Upper lobe of left lung (tissue), 6 donors: ENCODE measurements at regions not wholly inside any gene's neighbourhood (a gene's known extent, or its start where the extent isn't known, plus 50 kb on each side); places are given as distances from the start of the nearest gene placed in this dataset.

Experiments
- ATAC-seq, 2 donors: fragments of 200-7000 bp; cut with Tn5 transposase; one replicate each; pipeline ENCODE4 v1.9.1; 2022; ENCODE audit warnings: mild to moderate bottlenecking in 2 of 2, moderate library complexity in 2 of 2; ENCODE audit not compliant: low FRiP score in 2 of 2
- DNase-seq, 2 donors: peaks; one replicate each; pipeline ENCODE4 v3.0.0-alpha.2; 2019 to 2020
- H3K27ac ChIP-seq, 4 donors: fragments of 200-600 bp; sonication (generic); one replicate each; pipeline ENCODE4 v1.5.1; 2016 to 2019
- H3K27me3 ChIP-seq, 4 donors: fragments of 200-600 bp; sonication (generic); one replicate each; pipeline ENCODE4 v1.5.1; 2017 to 2019
- H3K36me3 ChIP-seq, 4 donors: fragments of 200-600 bp; sonication (generic); one replicate each; pipeline ENCODE4 v1.5.1; 2016 to 2019
- H3K4me1 ChIP-seq, 4 donors: fragments of 200-600 bp; sonication (generic); one replicate each; pipeline ENCODE4 v1.5.1; 2018 to 2019
- H3K4me3 ChIP-seq, 4 donors: fragments of 200-600 bp; sonication (generic); one replicate each; pipeline ENCODE4 v1.5.1; 2017 to 2019; ENCODE audit warnings: mild to moderate bottlenecking in 2 of 4, moderate library complexity in 1 of 4
- H3K9me3 ChIP-seq, 4 donors: fragments of 200-600 bp; sonication (generic); one replicate each; pipeline ENCODE4 v1.5.1; 2018 to 2019
- EP300 ChIP-seq, 4 donors: sonication (generic); formaldehyde crosslinking; IDR thresholded peaks; one replicate each; pipeline ENCODE4 v1.5.1; 2017; ENCODE audit warnings: antibody characterized with exemption in 4 of 4, control low read depth in 2 of 4
- POLR2A ChIP-seq, 4 donors: fragments of 450-650 bp; IDR thresholded peaks; one replicate each; pipeline ENCODE4 v1.5.1; 2016 to 2017; ENCODE audit warnings: antibody characterized with exemption in 4 of 4, mild to moderate bottlenecking in 2 of 4
- POLR2AphosphoS5 ChIP-seq, 2 donors: sonication (generic); formaldehyde crosslinking; IDR thresholded peaks; one replicate each; pipeline ENCODE4 v1.5.1; 2017; ENCODE audit warnings: antibody characterized with exemption in 2 of 2
- WGBS, 2 donors: methylation state at CpG; one replicate each; pipeline ENCODE4 v1.1.5; 2017 to 2018; 5-methylcytosine and 5-hydroxymethylcytosine counted together
- TF ChIP-seq, protein P1 (sequence below), 6 experiments: fragments of 450-650 bp in 4 of 6; fragments of 200-600 bp in 2 of 6; sonication (generic) in 2 of 6; IDR thresholded peaks; one replicate each; pipeline ENCODE4 v1.5.1; 2016 to 2019; ENCODE audit warnings: antibody characterized with exemption in 6 of 6
- donor health status: DM: no; HTN: no; CAD: no; lungs with moderate emphysema.
- donor health status: DM: no; HTN: yes; CAD: no; lungs with severe emphysema.

DNA sequence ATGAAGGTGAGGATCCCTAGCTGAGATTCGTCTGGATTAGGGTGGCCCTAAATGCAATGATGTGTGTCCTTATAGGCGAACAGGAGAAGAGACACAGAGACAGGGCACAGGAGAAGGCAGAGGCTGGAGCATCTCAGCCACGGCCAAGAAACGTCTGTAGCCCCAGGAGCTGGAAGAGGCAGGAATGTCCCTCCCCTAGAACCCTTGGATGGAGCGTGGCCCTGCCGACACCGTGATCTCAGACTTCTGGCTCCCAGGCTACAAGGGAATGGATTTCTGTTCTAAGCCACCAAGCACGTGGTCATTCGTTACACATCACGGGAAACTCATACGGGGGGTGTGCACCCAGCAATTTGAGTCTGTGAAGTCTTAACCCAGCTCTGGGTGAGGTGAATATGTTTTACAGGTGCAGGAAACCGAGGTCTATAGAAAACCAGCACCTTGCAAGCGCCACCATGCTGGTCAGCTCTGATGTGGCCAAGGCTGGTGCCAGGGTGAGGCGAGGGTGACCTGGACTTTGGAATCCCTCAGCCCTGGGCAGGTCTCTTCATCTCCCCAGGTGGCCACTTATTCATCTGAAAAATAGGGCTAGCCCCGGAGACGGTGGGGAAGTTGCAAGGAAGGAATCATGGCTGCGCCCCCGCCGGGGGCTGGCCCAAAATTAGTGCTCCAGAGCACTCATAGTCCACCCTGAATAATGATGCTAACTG, 89.5 kb upstream of the FGF3 start:
- ATAC-seq: no peak
- no peaks in the 10 kb centered on the region for H3K36me3 ChIP-seq
- no peaks in the 10 kb centered on the region for H3K9me3 ChIP-seq
- H3K27ac ChIP-seq: no peak overlapping the region
- no peak overlapping the region for H3K4me3 ChIP-seq
- no peaks in the 10 kb centered on the region for H3K4me1 ChIP-seq
- peaks cover 0 to 11% (median 0%) of the 10 kb centered on the region in 4 donors for H3K27me3 ChIP-seq
- DNase-seq: no peak
- TF ChIP-seq POLR2A (IDR thresholded peaks at IDR 0.05): no peak
- TF ChIP-seq POLR2AphosphoS5 (IDR thresholded peaks at IDR 0.05): no peak
- no peak for TF ChIP-seq EP300 (IDR thresholded peaks at IDR 0.05)
- TF ChIP-seq, protein P1, sequence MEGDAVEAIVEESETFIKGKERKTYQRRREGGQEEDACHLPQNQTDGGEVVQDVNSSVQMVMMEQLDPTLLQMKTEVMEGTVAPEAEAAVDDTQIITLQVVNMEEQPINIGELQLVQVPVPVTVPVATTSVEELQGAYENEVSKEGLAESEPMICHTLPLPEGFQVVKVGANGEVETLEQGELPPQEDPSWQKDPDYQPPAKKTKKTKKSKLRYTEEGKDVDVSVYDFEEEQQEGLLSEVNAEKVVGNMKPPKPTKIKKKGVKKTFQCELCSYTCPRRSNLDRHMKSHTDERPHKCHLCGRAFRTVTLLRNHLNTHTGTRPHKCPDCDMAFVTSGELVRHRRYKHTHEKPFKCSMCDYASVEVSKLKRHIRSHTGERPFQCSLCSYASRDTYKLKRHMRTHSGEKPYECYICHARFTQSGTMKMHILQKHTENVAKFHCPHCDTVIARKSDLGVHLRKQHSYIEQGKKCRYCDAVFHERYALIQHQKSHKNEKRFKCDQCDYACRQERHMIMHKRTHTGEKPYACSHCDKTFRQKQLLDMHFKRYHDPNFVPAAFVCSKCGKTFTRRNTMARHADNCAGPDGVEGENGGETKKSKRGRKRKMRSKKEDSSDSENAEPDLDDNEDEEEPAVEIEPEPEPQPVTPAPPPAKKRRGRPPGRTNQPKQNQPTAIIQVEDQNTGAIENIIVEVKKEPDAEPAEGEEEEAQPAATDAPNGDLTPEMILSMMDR (IDR thresholded peaks at IDR 0.05): no peak
- 70 to 74% methylated on average over 9 to 19 of the region's 19 CpGs for WGBS, 2 donors

DNA sequence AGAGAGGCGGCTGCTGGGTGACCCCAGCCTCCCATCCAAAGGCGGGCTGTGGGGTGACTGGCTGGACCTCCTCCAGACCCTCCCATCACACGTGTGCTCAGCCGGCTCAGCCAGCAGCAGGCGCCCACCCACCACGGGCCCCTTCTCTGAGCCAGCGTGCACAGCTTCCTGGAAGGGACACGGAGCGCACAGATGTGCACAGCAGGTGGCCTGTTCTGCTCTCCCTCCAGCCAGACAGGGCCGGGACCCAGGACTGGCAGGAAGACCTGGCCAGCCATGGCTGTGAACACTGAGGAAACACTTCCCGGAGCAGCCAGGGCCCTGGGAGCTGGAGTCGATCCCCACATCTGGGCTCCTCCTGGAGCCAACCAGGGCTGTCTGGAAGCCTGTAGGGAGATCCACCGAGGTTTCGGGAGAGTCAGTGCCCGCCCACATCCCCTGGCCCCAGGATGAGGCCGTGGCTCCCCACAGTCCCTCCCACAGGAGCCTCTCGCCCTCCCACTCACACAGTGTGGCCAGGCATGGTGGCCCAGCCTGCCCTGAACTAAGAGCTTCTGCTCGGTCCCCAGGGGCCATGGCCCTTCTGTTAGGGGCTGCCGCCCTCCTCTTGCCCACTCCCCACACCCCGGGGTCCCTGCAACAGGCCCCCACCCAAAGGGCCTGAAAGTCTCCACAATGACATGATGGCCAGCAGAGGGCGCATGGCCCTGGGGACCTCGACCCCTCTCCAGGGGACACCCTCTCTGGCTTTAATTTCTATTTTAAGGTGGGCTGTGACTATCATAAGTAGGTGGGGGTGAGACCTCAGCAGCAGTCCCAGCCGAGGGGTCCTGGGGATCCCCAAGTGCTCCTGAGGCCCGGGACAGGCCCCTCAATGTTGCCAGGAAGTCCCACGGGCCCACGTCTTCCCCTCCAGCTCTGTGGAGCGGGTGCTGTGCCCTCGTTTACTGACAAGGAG, 90.6 kb upstream of the FGF3 start:
- peak in 1 of 2 donors; percentile 56 for DNase-seq
- H3K9me3 ChIP-seq: no peaks in the 10 kb centered on the region
- ATAC-seq: peak in 1 of 2 donors; percentile 3
- TF ChIP-seq, protein P1 (IDR thresholded peaks at IDR 0.05): peak in 5 of 6 experiments; percentile 25 to 39 (median 36)
- TF ChIP-seq EP300 (IDR thresholded peaks at IDR 0.05): no peak
- no peak for TF ChIP-seq POLR2AphosphoS5 (IDR thresholded peaks at IDR 0.05)
- no peaks in the 10 kb centered on the region for H3K36me3 ChIP-seq
- peaks cover 0 to 11% (median 0%) of the 10 kb centered on the region in 4 donors for H3K27me3 ChIP-seq
- 45 to 46% methylated on average over 4 to 28 of the region's 28 CpGs for WGBS, 2 donors
- H3K4me1 ChIP-seq: peaks cover 0 to 3% (median under 1%) of the 10 kb centered on the region in 4 donors
- no peak overlapping the region for H3K27ac ChIP-seq
- no peak overlapping the region for H3K4me3 ChIP-seq

DNA sequence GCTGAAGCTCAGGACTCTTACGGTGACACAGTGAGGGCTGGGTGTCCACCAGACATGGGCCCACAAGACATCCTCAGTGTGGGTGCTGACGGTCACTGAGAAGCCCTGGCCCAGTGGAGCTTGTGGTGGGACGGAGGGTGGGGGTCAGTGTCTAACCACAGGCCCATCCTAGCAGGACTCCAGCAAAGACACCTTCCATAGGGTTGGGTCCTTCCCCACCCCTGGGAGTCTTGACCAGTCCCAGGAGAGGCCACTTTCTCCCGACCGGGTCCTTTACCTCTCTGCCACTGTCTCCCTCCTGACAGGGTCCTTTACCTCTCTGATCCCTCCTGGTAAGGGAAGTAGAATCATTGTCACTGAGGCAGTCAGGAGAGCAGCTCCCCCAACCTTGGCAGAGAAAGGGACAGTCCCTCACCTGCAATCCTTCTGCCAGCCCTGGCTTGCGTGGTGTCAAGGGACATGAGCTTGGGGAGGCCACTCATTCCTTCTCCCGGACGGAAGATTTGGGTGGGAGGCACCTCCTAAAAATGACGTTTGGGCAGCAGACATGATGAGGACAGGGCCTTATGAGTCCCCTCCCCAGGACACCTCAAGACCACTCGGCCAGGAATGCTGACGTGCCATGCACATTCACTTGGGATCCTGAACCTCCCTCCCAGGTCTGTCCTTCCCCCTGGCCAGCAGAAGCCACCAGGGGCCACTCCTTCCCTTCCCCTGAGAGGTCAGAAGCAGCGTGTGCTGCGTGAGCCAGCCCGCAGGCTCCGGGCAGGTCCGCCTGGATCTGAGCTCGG, 91.5 kb upstream of the FGF3 start:
- Histone ChIP-seq H3K27me3 (peaks cover 0 to 11% (median 0%) of the 10 kb centered on the region in 4 donors), H3K9me3 (no peaks in the 10 kb centered on the region), H3K36me3 (no peaks in the 10 kb centered on the region), H3K27ac (no peak overlapping the region), H3K4me3 (no peak overlapping the region), H3K4me1 (peaks cover 0 to 12% (median 9%) of the 10 kb centered on the region in 4 donors)
- 65 to 88% methylated on average over 8 to 16 of the region's 17 CpGs for WGBS, 2 donors
- no peak for ATAC-seq
- DNase-seq: no peak
- TF ChIP-seq POLR2AphosphoS5 (IDR thresholded peaks at IDR 0.05) (no peak), POLR2A (IDR thresholded peaks at IDR 0.05) (no peak)

DNA sequence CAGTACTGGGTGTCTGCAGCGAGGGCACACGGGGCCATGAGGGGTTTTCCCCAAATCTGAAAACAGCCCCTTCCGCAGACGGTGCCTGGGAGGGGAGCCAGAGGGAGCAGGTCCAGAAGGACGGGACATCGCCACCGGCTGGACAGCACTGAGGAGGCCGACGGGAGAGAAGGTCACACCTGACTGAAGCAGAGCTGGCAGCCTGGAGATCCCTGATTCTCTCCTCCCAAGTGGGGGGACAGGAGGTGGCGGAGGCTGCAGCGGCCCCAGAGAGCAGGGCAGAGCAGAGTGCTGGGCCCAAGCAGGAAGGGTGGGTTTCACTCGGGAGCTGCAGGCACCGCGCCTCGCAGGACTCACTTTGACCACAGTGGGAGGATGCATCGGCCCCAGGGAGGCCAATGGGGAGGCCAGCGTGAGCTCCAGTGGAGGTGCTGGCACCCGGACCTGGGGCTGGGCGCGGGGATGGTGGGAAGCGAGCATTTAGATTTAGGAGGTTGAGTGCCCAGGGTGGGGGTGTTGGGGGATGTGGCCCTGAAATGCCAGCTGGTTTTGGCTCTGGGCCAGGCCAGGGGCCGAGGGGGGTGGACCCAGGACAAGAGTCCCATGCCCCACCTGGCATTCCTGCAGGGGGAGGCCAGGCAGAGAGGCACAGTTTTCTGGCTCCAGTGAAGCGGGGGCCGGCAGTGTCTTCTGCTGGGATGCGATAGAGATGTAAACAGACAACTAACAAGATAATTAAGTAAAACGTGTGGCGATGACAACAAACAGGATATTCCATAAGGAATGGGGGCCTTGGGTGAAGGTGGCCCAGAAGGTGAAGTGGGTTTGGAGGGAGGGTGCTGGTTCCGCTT, 92.3 kb upstream of the FGF3 start:
- no peak for TF ChIP-seq POLR2AphosphoS5 (IDR thresholded peaks at IDR 0.05)
- no peak for TF ChIP-seq POLR2A (IDR thresholded peaks at IDR 0.05)
- TF ChIP-seq, protein P1 (IDR thresholded peaks at IDR 0.05): no peak
- TF ChIP-seq EP300 (IDR thresholded peaks at IDR 0.05): no peak
- WGBS, 2 donors: 73 to 80% methylated on average over 12 to 28 of the region's 28 CpGs
- no peaks in the 10 kb centered on the region for H3K36me3 ChIP-seq
- ATAC-seq (no peak), DNase-seq (peak in 1 of 2 donors; percentile 68)
- H3K4me1 ChIP-seq: peaks cover 0 to 17% (median 11%) of the 10 kb centered on the region in 4 donors
- H3K9me3 ChIP-seq: no peaks in the 10 kb centered on the region
- no peak overlapping the region for H3K27ac ChIP-seq
- H3K27me3 ChIP-seq: peaks cover 0 to 11% (median 0%) of the 10 kb centered on the region in 4 donors
- H3K4me3 ChIP-seq: no peak overlapping the region
